ENCODE measurements at regions not wholly inside any gene's neighbourhood (a gene's known extent, or its start where the extent isn't known, plus 50 kb on each side); places are given as distances from the start of the nearest gene placed in this dataset.
A peak's percentile ranks its signal among the peaks of the same experiment; 100 is the strongest.

GRCh38 chr16:86012221-86012620 is 113.3 kb downstream of the IRF8 start:
- H3K4me3 ChIP-seq (ENCODE audit: low read depth, low read length): no peak overlapping the region
- CTCF ChIA-PET: interaction anchor here (0.5 to 10.5 kb wide), 3 partner anchors 26 to 299 kb away, joined by 3 to 316 read pairs (median 5); no protein-coding TSS in a partner anchor
- POLR2A ChIA-PET: no interaction called here
- DNase-seq (ENCODE audit: low read depth, low spot score): no peak
- no peak for TF ChIP-seq CTCF (IDR thresholded peaks at IDR 0.05; ENCODE audit: insufficient read depth, low read length, missing control alignments)

- H3K4me3 ChIP-seq (ENCODE audit: low read depth, low read length): no peak overlapping the region
- ChIA-PET POLR2A (no interaction called here), CTCF (interaction anchor here (0.9 to 10.5 kb wide), 7 partner anchors 9 to 339 kb away, joined by 3 to 316 read pairs (median 3); no protein-coding TSS in a partner anchor)
- no peak for DNase-seq (ENCODE audit: low read depth, low spot score)
- no peak for TF ChIP-seq CTCF (IDR thresholded peaks at IDR 0.05; ENCODE audit: insufficient read depth, low read length, missing control alignments)
These were observed 114.9 kb downstream of the IRF8 start for GRCh38 chr16:86013867-86014266.

GRCh38 chr16:86015606-86016005 is 116.6 kb downstream of the IRF8 start:
- no peak for DNase-seq (ENCODE audit: low read depth, low spot score)
- no peak overlapping the region for H3K4me3 ChIP-seq (ENCODE audit: low read depth, low read length)
- TF ChIP-seq CTCF (IDR thresholded peaks at IDR 0.05; ENCODE audit: insufficient read depth, low read length, missing control alignments): no peak
- POLR2A ChIA-PET: no interaction called here
- CTCF ChIA-PET: interaction anchor here (1.0 to 10.5 kb wide), 14 partner anchors 12 to 502 kb away, joined by 3 to 316 read pairs (median 6); no protein-coding TSS in a partner anchor

GRCh38 chr16:86016201-86016965 is 117.4 kb downstream of the IRF8 start:
- CTCF ChIA-PET: interaction anchor here (0.7 to 10.5 kb wide), 21 partner anchors 10 to 502 kb away, joined by 3 to 316 read pairs (median 4); no protein-coding TSS in a partner anchor
- peak; percentile 4 for DNase-seq (ENCODE audit: low read depth, low spot score)

GRCh38 chr16:86018071-86018470 is 119.1 kb downstream of the IRF8 start:
- POLR2A ChIA-PET: no interaction called here
- H3K4me3 ChIP-seq (ENCODE audit: low read depth, low read length): no peak overlapping the region
- CTCF ChIA-PET: interaction anchor here (0.9 to 10.5 kb wide), 4 partner anchors 9 to 500 kb away, joined by 3 to 316 read pairs (median 20); no protein-coding TSS in a partner anchor
- TF ChIP-seq CTCF (IDR thresholded peaks at IDR 0.05; ENCODE audit: insufficient read depth, low read length, missing control alignments): no peak
- DNase-seq (ENCODE audit: low read depth, low spot score): no peak

More at GRCh38 chr16:86016201-86016965, 117.4 kb downstream of the IRF8 start:
- no peak overlapping the region for H3K4me3 ChIP-seq (ENCODE audit: low read depth, low read length)
- peak; percentile 64 for TF ChIP-seq CTCF (IDR thresholded peaks at IDR 0.05; ENCODE audit: insufficient read depth, low read length, missing control alignments)
- POLR2A ChIA-PET: no interaction called here

GRCh38 chr16:86018487-86018886 is 119.5 kb downstream of the IRF8 start:
- ChIA-PET CTCF (interaction anchor here (0.9 to 10.5 kb wide), 3 partner anchors 14 to 199 kb away, joined by 3 to 316 read pairs (median 97); no protein-coding TSS in a partner anchor), POLR2A (no interaction called here)
- no peak for TF ChIP-seq CTCF (IDR thresholded peaks at IDR 0.05; ENCODE audit: insufficient read depth, low read length, missing control alignments)
- no peak for DNase-seq (ENCODE audit: low read depth, low spot score)
- no peak overlapping the region for H3K4me3 ChIP-seq (ENCODE audit: low read depth, low read length)

All from AG04449 (cell line).